ENCODE measurements at regions not wholly inside any gene's neighbourhood (a gene's known extent, or its start where the extent isn't known, plus 50 kb on each side); places are given as distances from the start of the nearest gene placed in this dataset.
"Not testable (repeated sequence)": the region's sequence is repeated elsewhere in the genome, so short reads cannot be mapped to it uniquely, and the experiment has no call there.

GRCh38 chr13:103894626-103895025, 828.4 kb upstream of the SLC10A2 start:
- Histone ChIP-seq H3K27me3 (replicated peaks; ENCODE audit: control insufficient read depth, insufficient read depth, low read length) (no peaks in the 10 kb centered on the region), H3K36me3 (ENCODE audit: control insufficient read depth, insufficient read depth, low read length) (no peaks in the 10 kb centered on the region), H3K4me3 (replicated peaks; ENCODE audit: low read depth, low read length) (no peak overlapping the region)
- no peak for DNase-seq (ENCODE audit: extremely low read depth, insufficient read length)
- no peak for TF ChIP-seq CTCF (IDR thresholded peaks at IDR 0.05; ENCODE audit: insufficient read depth, low read length, poor library complexity, severe bottlenecking)

- H3K27me3 ChIP-seq (replicated peaks; ENCODE audit: control insufficient read depth, insufficient read depth, low read length), result no peaks in the 10 kb centered on the region
- H3K36me3 ChIP-seq (ENCODE audit: control insufficient read depth, insufficient read depth, low read length), result no peaks in the 10 kb centered on the region
- DNase-seq (ENCODE audit: extremely low read depth, insufficient read length), result no peak
- H3K4me3 ChIP-seq (replicated peaks; ENCODE audit: low read depth, low read length), result no peak overlapping the region
- no peak for TF ChIP-seq CTCF (IDR thresholded peaks at IDR 0.05; ENCODE audit: insufficient read depth, low read length, poor library complexity, severe bottlenecking)
Observed at GRCh38 chr13:103884101-103884723, 818.0 kb upstream of the SLC10A2 start.

GRCh38 chr13:103883698-103884097, 817.5 kb upstream of the SLC10A2 start:
- TF ChIP-seq CTCF (IDR thresholded peaks at IDR 0.05; ENCODE audit: insufficient read depth, low read length, poor library complexity, severe bottlenecking), result no peak
- Histone ChIP-seq H3K4me3 (replicated peaks; ENCODE audit: low read depth, low read length) (no peak overlapping the region), H3K36me3 (ENCODE audit: control insufficient read depth, insufficient read depth, low read length) (no peaks in the 10 kb centered on the region), H3K27me3 (replicated peaks; ENCODE audit: control insufficient read depth, insufficient read depth, low read length) (no peaks in the 10 kb centered on the region)
- no peak for DNase-seq (ENCODE audit: extremely low read depth, insufficient read length)

GRCh38 chr13:103883164-103883563, 816.9 kb upstream of the SLC10A2 start:
- DNase-seq (ENCODE audit: extremely low read depth, insufficient read length), result no peak
- no peaks in the 10 kb centered on the region for H3K27me3 ChIP-seq (replicated peaks; ENCODE audit: control insufficient read depth, insufficient read depth, low read length)
- no peak for TF ChIP-seq CTCF (IDR thresholded peaks at IDR 0.05; ENCODE audit: insufficient read depth, low read length, poor library complexity, severe bottlenecking)
- no peak overlapping the region for H3K4me3 ChIP-seq (replicated peaks; ENCODE audit: low read depth, low read length)
- no peaks in the 10 kb centered on the region for H3K36me3 ChIP-seq (ENCODE audit: control insufficient read depth, insufficient read depth, low read length)

- DNase-seq (ENCODE audit: extremely low read depth, insufficient read length); H3K4me3 ChIP-seq (replicated peaks; ENCODE audit: low read depth, low read length): not testable (repeated sequence)
Observed at GRCh38 chr13:103880146-103880545, 813.9 kb upstream of the SLC10A2 start.

GRCh38 chr13:103878891-103879605, 812.8 kb upstream of the SLC10A2 start:
- Histone ChIP-seq H3K27me3 (replicated peaks; ENCODE audit: control insufficient read depth, insufficient read depth, low read length) (no peaks in the 10 kb centered on the region), H3K4me3 (replicated peaks; ENCODE audit: low read depth, low read length) (no peak overlapping the region), H3K36me3 (ENCODE audit: control insufficient read depth, insufficient read depth, low read length) (no peaks in the 10 kb centered on the region)
- DNase-seq (ENCODE audit: extremely low read depth, insufficient read length), result no peak
- no peak for TF ChIP-seq CTCF (IDR thresholded peaks at IDR 0.05; ENCODE audit: insufficient read depth, low read length, poor library complexity, severe bottlenecking)

More at GRCh38 chr13:103880146-103880545, 813.9 kb upstream of the SLC10A2 start:
- H3K36me3 ChIP-seq (ENCODE audit: control insufficient read depth, insufficient read depth, low read length); H3K27me3 ChIP-seq (replicated peaks; ENCODE audit: control insufficient read depth, insufficient read depth, low read length): not testable (repeated sequence)
